Endothelial cell of umbilical vein (primary cell): ENCODE measurements at regions not wholly inside any gene's neighbourhood (a gene's known extent, or its start where the extent isn't known, plus 50 kb on each side); places are given as distances from the start of the nearest gene placed in this dataset.

Experiments used
- BruUV-seq: library from RNA; stranded (reverse); fragments of 400-500 nt; replicated peaks from 2 replicates; lab custom pipeline; 2021; lab: Mats Ljungman, UMichigan
- CTCF ChIA-PET: fragments of 300-600, 350-600 bp; sonication (Branson Sonifier 250); formaldehyde crosslinking; loops from one replicate; lab custom pipeline; 2021; ENCODE audit warnings: antibody characterized with exemption, inconsistent platforms; lab: Charles Lee
- POLR2A ChIA-PET: fragments of 300-600, 350-600 bp; sonication (Branson Sonifier 250); formaldehyde crosslinking; loops from one replicate; lab custom pipeline; 2021; ENCODE audit warnings: antibody characterized with exemption, inconsistent platforms; lab: Charles Lee
- DNase-seq: peaks from one replicate; pipeline ENCODE4 v3.0.0-alpha.2; 2011; ENCODE audit warnings: low read depth, low spot score
- FAIRE-seq: peaks from 2 replicates; lab custom pipeline; 2011; peaks lifted over from hg19 to GRCh38; lab: Jason Lieb, UNC
- H2AFZ ChIP-seq: 2 replicates; pipeline ENCODE4 v1.6.0; 2012; ENCODE audit warnings: low read depth, low read length, control low read depth, inconsistent platforms
- H3K27ac ChIP-seq: 2 replicates; pipeline ENCODE4 v1.5.1; 2011; ENCODE audit warnings: low read depth, mild to moderate bottlenecking, control low read depth, low read length, moderate library complexity; ENCODE audit not compliant: insufficient read depth
- H3K27me3 ChIP-seq, 2 experiments: 2 replicates each; pipeline versions ENCODE4 v1.6.0 to v1.6.1; 2011; ENCODE audit warnings: low read length in 2 of 2, mixed read lengths in 1 of 2; ENCODE audit not compliant: control insufficient read depth in 2 of 2, insufficient read depth in 2 of 2
- H3K36me3 ChIP-seq, 2 experiments: 2 replicates in 1 of 2; 3 replicates in 1 of 2; pipeline ENCODE4 v1.5.1; 2011; ENCODE audit warnings: low read length in 2 of 2, mild to moderate bottlenecking in 1 of 2, moderate library complexity in 1 of 2; ENCODE audit not compliant: control insufficient read depth in 2 of 2, insufficient read depth in 2 of 2; ENCODE audit errors: extremely low read depth in 1 of 2
- H3K4me1 ChIP-seq: 3 replicates; pipeline ENCODE4 v1.5.1; 2011; ENCODE audit warnings: mild to moderate bottlenecking, low read length; ENCODE audit not compliant: control insufficient read depth, insufficient read depth; ENCODE audit errors: extremely low read depth
- H3K4me2 ChIP-seq: 2 replicates; pipeline ENCODE4 v1.6.1; 2011; ENCODE audit warnings: low read length, control low read depth, mixed read lengths; ENCODE audit not compliant: insufficient read depth
- H3K4me3 ChIP-seq, 3 experiments: fragments of 200-600 bp in 1 of 3; sonication (generic), shearing (Covaris generic) in 1 of 3; replicated peaks in 1 of 3; 2 replicates each; pipeline ENCODE4 v1.5.1; 2011 to 2016; ENCODE audit warnings: control low read depth in 3 of 3, low read length in 3 of 3, mild to moderate bottlenecking in 2 of 3, inconsistent platforms in 1 of 3, low read depth in 1 of 3, moderate library complexity in 1 of 3; ENCODE audit not compliant: insufficient read depth in 1 of 3
- H3K79me2 ChIP-seq: 2 replicates; pipeline ENCODE4 v1.6.0; 2012; ENCODE audit warnings: low read length, inconsistent platforms; ENCODE audit not compliant: control insufficient read depth, insufficient read depth
- H3K9ac ChIP-seq: replicated peaks from 2 replicates; pipeline ENCODE3; 2011; ENCODE audit warnings: low read length, control low read depth; ENCODE audit not compliant: insufficient read depth; ENCODE audit errors: extremely low read depth
- H3K9me1 ChIP-seq: replicated peaks from 3 replicates; pipeline ENCODE4 v1.6.0; 2011; ENCODE audit warnings: mild to moderate bottlenecking, low read length; ENCODE audit not compliant: control insufficient read depth, insufficient read depth; ENCODE audit errors: extremely low read depth
- H3K9me3 ChIP-seq: replicated peaks from 2 replicates; pipeline ENCODE4 v1.5.1; 2012; ENCODE audit warnings: low read length, inconsistent platforms; ENCODE audit not compliant: control insufficient read depth, insufficient read depth
- H4K20me1 ChIP-seq: replicated peaks from 2 replicates; pipeline ENCODE3; 2011; ENCODE audit warnings: mild to moderate bottlenecking, low read length; ENCODE audit not compliant: control insufficient read depth, insufficient read depth; ENCODE audit errors: extremely low read depth
- EZH2 ChIP-seq: IDR thresholded peaks from 2 replicates; pipeline ENCODE4 v1.6.1; 2012; ENCODE audit warnings: borderline replicate concordance, low read depth, mild to moderate bottlenecking, moderate library complexity, low read length, inconsistent platforms; ENCODE audit not compliant: severe bottlenecking
- FOS ChIP-seq: IDR thresholded peaks from 2 replicates; pipeline ENCODE4 v1.6.1; 2011; ENCODE audit warnings: mild to moderate bottlenecking, low read length, moderate library complexity, borderline replicate concordance; ENCODE audit not compliant: insufficient read depth
- GATA2 ChIP-seq: IDR thresholded peaks from 2 replicates; pipeline ENCODE4 v1.7.0; 2011; ENCODE audit warnings: low read depth, mild to moderate bottlenecking, moderate library complexity, mixed read lengths, low read length; ENCODE audit not compliant: insufficient read length, insufficient read depth
- JUN ChIP-seq: IDR thresholded peaks from 2 replicates; pipeline ENCODE4 v1.6.1; 2011; ENCODE audit warnings: borderline replicate concordance, low read depth; ENCODE audit not compliant: insufficient read length, insufficient read depth
- MAX ChIP-seq: IDR thresholded peaks from 2 replicates; pipeline ENCODE4 v1.6.1; 2011; ENCODE audit not compliant: insufficient read depth, insufficient read length
- MYC ChIP-seq: IDR thresholded peaks from one replicate; pipeline ENCODE4 v1.6.1; 2011; ENCODE audit warnings: mild to moderate bottlenecking, low read depth, low read length
- POLR2A ChIP-seq: IDR thresholded peaks from 2 replicates; pipeline ENCODE4 v1.6.1; 2012; ENCODE audit warnings: low read depth, mild to moderate bottlenecking, control low read depth, low read length
- POLR2AphosphoS5 ChIP-seq: IDR thresholded peaks from 2 replicates; pipeline ENCODE4 v1.6.1; 2012; ENCODE audit warnings: low read depth, mild to moderate bottlenecking, control low read depth, low read length, moderate library complexity; ENCODE audit not compliant: insufficient read depth
- dilution Hi-C: fragments of 300-500 bp; cut with MboI; formaldehyde crosslinking; loops from one replicate; pipeline ENCODE4 v1.15.0; 2019; ENCODE audit warnings: low sequenced_read_pairs; ENCODE audit not compliant: extremely low pct_ligation_motif_present
- intact Hi-C: fragments of 100-400 bp; cut with micrococcal nuclease; formaldehyde crosslinking; loops from one replicate; pipeline ENCODE4 v1.10.0; 2022
- TF ChIP-seq, protein P1 (sequence below), 2 donors: IDR thresholded peaks; 1 replicate in 1 of 2; 2 replicates in 1 of 2; pipeline ENCODE4 v1.5.1; 2011; ENCODE audit warnings: low read length in 2 of 2, mild to moderate bottlenecking in 2 of 2, moderate library complexity in 2 of 2, control low read depth in 1 of 2, inconsistent platforms in 1 of 2, low read depth in 1 of 2; ENCODE audit not compliant: insufficient read depth in 1 of 2; ENCODE audit errors: extremely low read depth in 1 of 2

DNA sequence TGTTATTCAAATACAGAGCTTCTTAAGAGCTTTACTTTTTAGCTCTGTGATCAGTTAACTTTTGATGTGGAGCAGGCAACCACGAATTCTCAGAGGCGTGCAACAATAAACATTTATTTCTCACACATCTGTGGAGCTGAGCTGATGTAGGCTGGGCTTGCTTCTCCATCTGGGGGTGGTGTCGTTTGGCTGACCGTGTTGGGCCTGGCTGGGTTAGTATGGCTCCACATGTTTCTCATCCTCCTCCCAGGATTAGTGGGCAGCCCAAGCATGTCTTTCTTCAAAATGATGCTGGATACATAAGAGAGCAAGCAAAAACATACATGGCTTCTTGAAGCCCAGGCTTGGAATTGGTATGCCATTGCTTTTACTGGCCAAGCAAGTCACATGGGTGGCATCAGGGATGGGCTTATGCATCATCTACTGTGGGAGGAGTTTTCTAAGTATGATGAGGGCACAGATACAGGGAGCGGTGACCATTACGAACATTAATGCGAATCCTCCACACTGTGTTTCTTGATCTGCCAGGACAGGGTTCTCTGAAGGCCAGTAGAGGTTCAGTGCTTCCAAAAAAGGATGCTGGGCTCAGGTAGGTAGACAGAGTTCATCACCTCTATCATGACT is 157.0 kb upstream of the TNP1 start:
- FAIRE-seq (no peak), DNase-seq (no peak)
- Histone ChIP-seq H2AFZ (no peak overlapping the region), H3K27ac (no peak overlapping the region), H3K36me3 (no peaks in the 10 kb centered on the region), H3K9me3 (no peaks in the 10 kb centered on the region), H3K79me2 (no peaks in the 10 kb centered on the region), H3K4me1 (no peaks in the 10 kb centered on the region), H3K27me3 (peaks cover 2% of the 10 kb centered on the region in 2 experiments), H4K20me1 (no peaks in the 10 kb centered on the region), H3K9me1 (no peaks in the 10 kb centered on the region), H3K4me2 (no peak overlapping the region), H3K4me3 (no peak overlapping the region), H3K9ac (no peak overlapping the region)
- TF ChIP-seq GATA2 (no peak), JUN (no peak), POLR2AphosphoS5 (no peak), FOS (no peak), EZH2 (no peak), MAX (no peak), MYC (no peak), POLR2A (no peak)
- TF ChIP-seq, protein P1, sequence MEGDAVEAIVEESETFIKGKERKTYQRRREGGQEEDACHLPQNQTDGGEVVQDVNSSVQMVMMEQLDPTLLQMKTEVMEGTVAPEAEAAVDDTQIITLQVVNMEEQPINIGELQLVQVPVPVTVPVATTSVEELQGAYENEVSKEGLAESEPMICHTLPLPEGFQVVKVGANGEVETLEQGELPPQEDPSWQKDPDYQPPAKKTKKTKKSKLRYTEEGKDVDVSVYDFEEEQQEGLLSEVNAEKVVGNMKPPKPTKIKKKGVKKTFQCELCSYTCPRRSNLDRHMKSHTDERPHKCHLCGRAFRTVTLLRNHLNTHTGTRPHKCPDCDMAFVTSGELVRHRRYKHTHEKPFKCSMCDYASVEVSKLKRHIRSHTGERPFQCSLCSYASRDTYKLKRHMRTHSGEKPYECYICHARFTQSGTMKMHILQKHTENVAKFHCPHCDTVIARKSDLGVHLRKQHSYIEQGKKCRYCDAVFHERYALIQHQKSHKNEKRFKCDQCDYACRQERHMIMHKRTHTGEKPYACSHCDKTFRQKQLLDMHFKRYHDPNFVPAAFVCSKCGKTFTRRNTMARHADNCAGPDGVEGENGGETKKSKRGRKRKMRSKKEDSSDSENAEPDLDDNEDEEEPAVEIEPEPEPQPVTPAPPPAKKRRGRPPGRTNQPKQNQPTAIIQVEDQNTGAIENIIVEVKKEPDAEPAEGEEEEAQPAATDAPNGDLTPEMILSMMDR (IDR thresholded peaks at IDR 0.05; ENCODE audit: extremely low read depth in 1 of 2, insufficient read depth in 1 of 2, low read depth in 1 of 2, low read length in 2 of 2) = no peak
- ChIA-PET POLR2A (no interaction called here), CTCF (no interaction called here)
- dilution Hi-C loops (no loop called here), intact Hi-C loops (no loop called here)
- no TSS peak for BruUV-seq
